ENCODE measurements at regions not wholly inside any gene's neighbourhood (a gene's known extent, or its start where the extent isn't known, plus 50 kb on each side); places are given as distances from the start of the nearest gene placed in this dataset.

DNA sequence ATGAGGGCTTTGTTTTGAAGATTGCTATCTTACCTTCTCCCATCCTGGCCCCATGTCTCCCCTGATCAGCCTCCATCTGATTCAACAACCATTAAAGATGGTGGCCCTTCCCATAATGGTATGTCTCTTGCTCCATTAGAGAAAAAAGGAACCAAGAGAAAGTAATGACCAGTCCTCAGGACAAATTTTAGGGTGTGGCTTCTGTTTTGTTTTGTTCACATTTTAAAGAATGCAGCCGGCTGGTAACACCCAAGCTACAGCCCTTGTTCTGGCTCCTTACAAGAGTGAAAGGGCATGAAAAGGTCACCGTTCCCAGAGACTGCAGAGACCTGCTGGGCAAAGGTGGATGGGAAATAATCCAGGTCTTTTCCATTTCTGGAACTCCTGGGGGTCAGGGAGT is 287.9 kb upstream of the NEBL start:
- TF ChIP-seq POLR2A (IDR thresholded peaks at IDR 0.05; ENCODE audit: low read depth, low read length) (no peak), TAF1 (IDR thresholded peaks at IDR 0.05; ENCODE audit: low read depth, low read length) (no peak), POLR2AphosphoS5 (IDR thresholded peaks at IDR 0.05; ENCODE audit: low read depth, low read length) (no peak)

Data from GM12891 (cell line).